HL-60 (cell line): ENCODE measurements at regions not wholly inside any gene's neighbourhood (a gene's known extent, or its start where the extent isn't known, plus 50 kb on each side); places are given as distances from the start of the nearest gene placed in this dataset.
A peak's percentile ranks its signal among the peaks of the same experiment; 100 is the strongest.
"Not testable (repeated sequence)": the region's sequence is repeated elsewhere in the genome, so short reads cannot be mapped to it uniquely, and the experiment has no call there.

Experiments
- DNase-seq, 2 experiments: peaks; one replicate each; pipeline ENCODE4 v3.0.0-alpha.2; 2010 to 2020; ENCODE audit warnings: low read depth in 1 of 2, low spot score in 1 of 2
- H3K27ac ChIP-seq: fragments of 250-450 bp; sonication (Bioruptor Pico); replicated peaks from 2 replicates; pipeline ENCODE4 v1.5.1; 2020; ENCODE audit warnings: mild to moderate bottlenecking, moderate library complexity
- H3K27me3 ChIP-seq: fragments of 250-450 bp; sonication (Bioruptor Pico); 2 replicates; pipeline ENCODE4 v1.5.1; 2021; ENCODE audit warnings: mild to moderate bottlenecking, moderate library complexity; ENCODE audit not compliant: insufficient read depth, poor library complexity, severe bottlenecking
- H3K4me3 ChIP-seq: replicated peaks from 2 replicates; pipeline ENCODE4 v1.5.1; 2011; ENCODE audit warnings: mild to moderate bottlenecking, control low read depth, low read length; ENCODE audit not compliant: insufficient read depth

DNA sequence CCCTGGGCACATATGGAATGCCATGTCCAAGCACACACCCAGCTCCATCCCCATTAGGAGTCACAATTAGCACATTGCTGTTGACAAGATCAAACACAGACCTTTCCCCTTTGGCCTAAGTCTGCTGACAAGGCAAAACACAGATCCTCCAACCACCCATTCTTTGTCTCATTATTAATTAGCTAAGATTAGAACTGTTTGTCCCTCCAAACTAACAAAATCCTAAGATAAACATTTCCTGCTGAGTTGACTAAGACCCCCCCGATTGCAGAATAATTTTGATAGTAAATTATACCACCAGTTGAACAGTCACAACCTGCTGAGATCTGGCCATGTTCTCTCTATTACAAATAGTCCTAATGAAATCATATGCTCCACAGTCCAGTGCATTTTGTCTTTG, 186.7 kb downstream of the SPATA31A1 start:
- H3K4me3 ChIP-seq, H3K27me3 ChIP-seq, DNase-seq, H3K27ac ChIP-seq: not testable (repeated sequence)

DNA sequence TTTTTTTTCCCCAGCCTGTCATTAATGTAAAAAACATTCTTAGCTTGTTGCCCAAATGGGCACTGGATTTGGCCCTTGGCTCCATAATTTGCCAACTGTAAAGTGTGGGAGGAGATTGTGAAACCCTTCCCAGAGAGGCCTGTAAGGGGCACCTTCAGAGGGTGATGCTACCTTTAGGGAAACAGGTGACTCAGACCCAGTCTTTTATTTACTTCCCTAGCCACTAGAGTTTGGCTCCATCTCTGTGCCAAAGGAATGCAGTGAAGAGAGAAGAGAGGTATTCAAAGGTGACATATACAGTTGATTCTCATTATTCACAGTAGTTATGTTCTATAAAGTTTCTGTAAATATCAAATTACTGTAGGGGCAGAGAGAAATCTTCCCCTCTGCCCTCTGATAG, 189.6 kb downstream of the SPATA31A1 start:
- H3K4me3 ChIP-seq, H3K27ac ChIP-seq: not testable (repeated sequence)

DNA sequence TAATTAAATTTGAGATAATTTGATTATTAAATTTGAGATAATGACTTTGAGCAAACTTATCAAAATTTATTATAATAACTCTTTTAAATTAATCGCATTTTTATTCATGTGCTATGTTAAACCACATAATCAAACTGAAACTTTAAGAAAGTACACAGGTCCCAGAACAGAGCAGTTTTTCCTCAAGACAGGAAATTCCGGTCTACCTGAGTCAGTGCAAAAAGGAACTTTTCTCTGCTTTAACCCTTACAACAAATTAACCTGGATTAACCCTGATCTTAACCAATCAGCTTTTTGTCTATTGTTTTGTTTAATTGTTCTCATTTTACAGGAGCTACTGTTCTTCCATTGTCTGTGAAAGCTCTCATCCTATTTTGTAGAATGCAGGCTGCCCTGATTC, 195.1 kb downstream of the SPATA31A1 start:
- H3K27me3 ChIP-seq, H3K4me3 ChIP-seq, H3K27ac ChIP-seq, DNase-seq: not testable (repeated sequence)

More for the DNA sequence above, 189.6 kb downstream of the SPATA31A1 start:
- not testable (repeated sequence) for DNase-seq, H3K27me3 ChIP-seq

DNA sequence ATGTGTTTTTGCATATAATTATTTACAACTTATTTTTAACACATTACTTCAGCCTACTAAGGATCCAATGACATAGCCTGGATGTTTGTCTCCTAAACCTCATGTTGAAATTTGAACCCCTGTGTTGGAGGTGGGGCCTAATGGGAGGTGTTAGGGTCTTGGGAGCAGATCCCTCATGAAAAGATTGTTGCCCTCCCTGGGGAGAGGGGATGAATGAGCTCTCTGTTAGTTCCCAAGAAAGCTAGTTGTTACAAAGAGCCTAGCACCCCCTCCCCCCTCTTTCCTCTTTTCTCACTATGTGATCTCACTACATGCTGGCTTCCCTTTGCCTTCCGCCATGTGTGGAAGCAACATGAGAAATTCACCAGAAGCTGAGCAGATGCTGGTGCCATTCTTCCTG, 196.1 kb downstream of the SPATA31A1 start:
- not testable (repeated sequence) for DNase-seq, H3K27ac ChIP-seq, H3K4me3 ChIP-seq, H3K27me3 ChIP-seq

DNA sequence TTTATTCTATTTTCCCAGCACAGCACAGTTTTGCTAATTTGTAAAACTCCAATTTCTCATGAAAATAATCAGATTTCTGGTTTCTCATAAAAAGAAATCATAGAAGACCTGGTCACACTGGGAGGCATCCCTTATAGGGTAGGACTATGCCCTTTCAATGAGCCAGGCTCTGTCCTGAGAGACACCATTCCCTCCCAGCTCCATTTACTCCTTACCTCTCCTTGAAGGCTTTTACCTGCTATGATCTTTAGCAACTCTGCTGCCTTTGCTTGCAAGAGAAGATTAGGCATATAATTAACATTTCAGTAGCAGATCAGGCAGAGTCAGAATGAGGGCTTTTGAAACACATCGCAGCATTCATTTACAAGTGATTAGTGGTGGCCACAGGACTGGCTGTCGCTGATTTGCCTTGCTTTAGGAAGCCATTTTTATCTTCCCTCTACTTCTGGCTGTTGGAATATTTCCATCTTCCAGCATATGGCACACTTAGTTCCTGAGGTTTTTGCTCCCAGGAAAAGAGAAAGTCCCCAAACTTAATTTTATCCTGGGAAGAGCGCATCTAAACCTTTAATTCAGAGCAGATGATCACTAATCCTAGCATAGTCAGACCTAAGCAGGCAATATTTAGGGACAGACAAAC, 196.9 kb downstream of the SPATA31A1 start:
- DNase-seq, H3K4me3 ChIP-seq, H3K27me3 ChIP-seq, H3K27ac ChIP-seq: not testable (repeated sequence)

DNA sequence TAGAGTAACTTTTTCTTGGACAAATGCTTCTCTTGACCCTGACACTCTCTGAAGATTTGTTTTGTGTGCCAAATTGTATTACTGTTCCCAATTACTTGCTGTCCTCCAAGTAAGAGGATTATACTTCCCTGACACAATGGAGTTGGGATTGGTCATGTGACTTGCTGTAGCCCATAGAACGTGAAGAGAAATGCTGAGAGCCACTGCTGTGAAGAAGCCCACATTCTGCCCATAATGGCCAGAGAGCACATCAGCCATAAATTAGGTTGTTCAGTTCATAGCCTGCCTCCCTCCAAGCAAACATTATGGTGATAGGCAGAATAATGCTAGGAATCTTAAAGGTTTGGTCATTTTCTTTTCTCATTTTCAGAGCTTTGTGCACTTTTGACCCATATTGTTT, 198.9 kb downstream of the SPATA31A1 start:
- not testable (repeated sequence) for H3K27ac ChIP-seq, H3K27me3 ChIP-seq, DNase-seq, H3K4me3 ChIP-seq

DNA sequence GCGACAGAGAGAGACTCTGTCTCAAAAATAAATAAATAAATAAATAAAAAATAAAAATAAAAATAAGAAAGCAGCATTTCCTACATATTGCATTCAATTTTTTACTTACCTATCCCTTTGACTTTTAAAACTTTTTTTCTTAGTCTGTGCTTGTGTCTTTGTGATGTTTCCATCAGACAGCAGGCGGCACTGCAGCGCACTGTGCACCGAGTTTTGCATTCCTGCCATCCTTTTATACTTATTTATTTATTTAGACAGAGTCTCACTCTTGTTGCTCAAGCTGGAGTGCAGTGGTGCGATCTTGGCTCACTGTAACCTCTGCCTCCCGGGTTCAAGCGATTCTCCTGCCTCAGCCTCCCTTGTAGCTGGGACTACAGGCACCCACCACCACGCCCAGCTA, 203.9 kb downstream of the SPATA31A1 start:
- DNase-seq = peak in 1 of 2 experiments; percentile 53
- not testable (repeated sequence) for H3K4me3 ChIP-seq, H3K27me3 ChIP-seq, H3K27ac ChIP-seq

DNA sequence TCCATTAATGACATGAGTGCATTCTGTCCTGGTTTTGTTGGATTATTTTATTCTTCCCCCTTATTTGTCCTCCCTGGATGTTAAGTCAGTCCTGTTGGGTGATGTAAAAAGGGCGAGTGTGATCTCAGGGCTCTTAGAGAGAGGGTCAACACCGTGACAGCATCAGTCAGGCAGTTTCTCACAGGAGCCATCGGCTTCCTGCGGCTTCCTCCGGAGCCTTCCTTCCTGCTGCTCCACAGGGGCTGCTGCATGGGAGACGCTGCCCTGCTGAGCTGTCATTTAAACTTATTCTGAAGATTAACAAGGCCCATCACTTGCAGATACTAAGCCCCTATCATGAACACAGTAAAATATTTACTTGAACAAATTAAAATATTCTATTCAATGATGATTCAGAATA, 211.3 kb downstream of the SPATA31A1 start:
- not testable (repeated sequence) for H3K4me3 ChIP-seq, H3K27me3 ChIP-seq, H3K27ac ChIP-seq, DNase-seq

DNA sequence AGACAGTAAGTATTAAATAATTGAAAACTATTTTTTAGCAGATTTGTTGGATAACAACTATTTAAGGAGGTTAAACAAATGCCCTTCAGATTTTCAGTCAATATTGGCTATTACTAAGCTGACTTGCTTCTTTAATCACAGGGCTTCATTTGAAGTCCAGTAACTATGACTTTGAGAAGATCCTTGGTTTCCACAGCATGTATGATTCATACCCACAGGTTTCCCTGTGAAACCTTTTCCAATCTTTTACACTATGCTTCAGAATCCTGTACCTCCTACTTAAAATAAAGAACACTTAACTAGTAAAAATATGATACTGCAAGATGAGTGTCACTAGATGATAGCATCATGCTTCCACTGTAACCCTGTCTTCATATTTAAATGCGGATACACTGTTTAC, 211.9 kb downstream of the SPATA31A1 start:
- DNase-seq, H3K27ac ChIP-seq, H3K27me3 ChIP-seq, H3K4me3 ChIP-seq: not testable (repeated sequence)

DNA sequence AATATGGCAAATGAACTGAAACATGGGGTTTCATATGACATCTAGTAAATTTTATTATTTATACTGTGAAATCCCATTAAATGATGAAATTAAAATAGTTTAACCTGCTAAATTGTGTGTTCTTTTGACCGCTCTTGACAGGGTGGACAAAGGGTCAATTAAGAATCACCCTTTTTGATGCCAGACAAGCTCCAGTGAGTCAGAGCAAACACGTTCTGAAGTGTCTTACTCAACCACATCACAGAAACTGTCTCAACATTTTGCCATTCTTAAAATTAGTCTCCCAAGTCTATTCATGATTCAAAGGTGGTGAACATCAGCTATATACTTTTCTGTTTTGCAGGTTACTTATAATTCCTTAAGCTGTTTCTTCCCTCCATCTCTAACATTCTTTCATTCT, 213.4 kb downstream of the SPATA31A1 start:
- not testable (repeated sequence) for DNase-seq, H3K4me3 ChIP-seq, H3K27ac ChIP-seq, H3K27me3 ChIP-seq

DNA sequence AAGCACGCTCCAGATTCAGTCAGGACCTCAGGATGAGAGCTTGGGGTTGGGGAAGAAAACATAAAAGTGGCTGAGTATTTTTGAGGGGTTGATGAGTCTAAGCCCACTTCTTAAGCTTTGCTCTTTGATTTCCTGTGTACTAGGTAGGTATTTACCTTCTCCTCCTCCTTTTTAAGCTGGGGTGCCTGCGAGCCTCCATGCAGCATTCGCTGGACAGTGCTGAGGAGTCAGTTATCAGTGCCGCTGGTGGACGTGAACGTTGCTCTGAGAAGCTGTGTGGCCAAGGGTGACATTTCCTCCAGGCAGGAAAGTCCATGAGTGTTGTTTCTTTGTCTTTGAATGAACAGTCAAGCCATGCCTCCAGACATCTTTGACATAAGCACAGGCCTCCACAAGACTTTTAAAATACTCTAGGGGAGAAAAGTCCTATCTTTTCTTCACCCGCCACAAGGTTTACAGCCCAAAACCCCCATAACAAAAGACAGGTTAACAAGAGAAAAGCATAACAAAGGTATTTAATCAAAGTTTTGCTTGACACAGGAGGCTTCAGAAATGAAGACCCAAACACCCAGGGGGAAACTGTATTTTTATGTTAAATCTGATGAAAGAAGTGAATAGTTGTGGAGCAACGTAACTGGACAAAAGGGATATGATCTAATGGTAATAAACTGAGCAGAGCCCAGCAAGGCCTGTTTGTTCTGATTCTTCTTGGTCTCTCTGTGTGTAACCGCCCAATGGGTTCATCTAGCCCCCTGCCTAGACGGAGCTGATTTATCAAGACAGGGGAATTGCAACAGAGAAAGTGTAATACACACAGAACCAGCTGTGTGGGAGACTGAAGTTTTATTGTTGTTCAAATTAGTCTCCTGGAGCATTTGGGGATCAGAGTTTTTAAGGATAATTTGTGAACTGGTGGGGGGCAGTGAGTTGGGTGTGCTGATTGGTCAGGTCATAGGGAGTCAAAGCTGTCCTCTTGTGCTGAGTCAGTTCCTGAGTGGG, 217.9 kb downstream of the SPATA31A1 start:
- H3K27ac ChIP-seq = not testable (repeated sequence)

DNA sequence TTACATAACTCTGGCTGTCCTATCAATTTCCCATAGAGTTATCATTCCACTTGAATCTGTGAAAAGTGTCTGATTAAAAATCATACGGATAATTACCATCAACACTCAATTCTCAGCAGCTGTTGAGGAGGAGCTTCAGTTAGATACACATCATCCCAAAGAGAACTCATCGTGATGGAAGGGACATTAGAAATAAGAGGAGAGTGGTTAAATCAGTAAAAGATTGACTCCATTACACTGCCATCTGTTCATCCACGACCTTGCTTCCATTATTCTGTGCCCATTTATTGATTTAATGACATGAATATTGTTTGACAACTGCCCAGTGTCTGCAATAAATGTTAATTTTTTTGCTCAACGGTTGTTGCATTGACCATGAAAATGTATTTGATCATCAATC, 223.5 kb downstream of the SPATA31A1 start:
- not testable (repeated sequence) for H3K27me3 ChIP-seq, H3K27ac ChIP-seq, DNase-seq, H3K4me3 ChIP-seq

More for the DNA sequence above, 217.9 kb downstream of the SPATA31A1 start:
- not testable (repeated sequence) for H3K27me3 ChIP-seq, DNase-seq, H3K4me3 ChIP-seq

DNA sequence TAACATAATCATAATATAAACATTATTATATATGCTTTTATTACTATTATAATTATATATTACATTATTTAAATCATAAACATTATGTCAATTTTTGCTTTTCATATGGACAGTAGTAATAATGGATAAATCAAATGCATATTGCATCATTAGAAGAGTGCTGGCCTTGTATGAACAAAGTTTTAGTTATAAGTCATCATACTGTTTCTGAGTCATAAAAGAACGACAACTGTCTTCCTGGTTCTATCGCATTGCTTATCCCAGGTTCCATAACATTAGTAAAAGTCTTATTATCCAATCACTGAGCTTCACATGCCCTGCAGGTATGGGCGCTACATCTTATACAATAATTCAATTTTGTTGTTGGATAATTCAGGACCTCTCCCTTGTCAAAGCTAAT, 225.8 kb downstream of the SPATA31A1 start:
- not testable (repeated sequence) for DNase-seq, H3K4me3 ChIP-seq, H3K27me3 ChIP-seq, H3K27ac ChIP-seq

DNA sequence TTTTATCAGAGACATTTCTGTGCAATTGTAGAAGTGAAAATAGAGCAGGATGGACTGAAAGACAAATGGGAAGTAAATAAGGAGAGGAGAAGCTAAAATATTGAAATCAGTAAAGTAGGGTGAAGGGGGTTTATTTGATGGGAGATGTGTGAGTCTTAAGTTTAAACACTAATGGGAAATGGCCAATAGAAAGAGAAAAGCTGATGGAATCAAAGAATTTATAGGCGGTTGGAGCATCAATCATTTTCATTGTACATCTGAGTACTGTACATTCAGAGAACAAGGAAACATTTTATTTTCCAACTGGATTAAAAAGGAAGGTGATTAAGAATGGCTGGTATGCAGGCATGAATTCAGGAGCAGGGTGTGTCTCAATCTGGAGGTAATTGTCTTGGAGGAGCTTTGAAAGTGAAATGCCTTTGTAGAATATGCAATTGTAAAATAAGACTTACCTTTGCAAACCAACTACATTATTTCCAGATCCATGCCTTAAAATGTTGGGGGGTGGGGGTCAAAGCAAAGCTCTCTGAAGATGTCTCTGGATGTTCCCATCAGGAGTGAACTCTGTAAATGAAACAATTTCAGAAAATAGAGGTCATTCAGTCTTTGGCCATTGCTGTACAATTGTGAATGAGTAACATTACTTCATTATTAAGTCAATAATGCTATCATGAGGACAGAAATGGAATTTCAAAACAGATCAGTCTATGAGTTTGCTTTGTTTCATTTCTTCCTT, 227.4 kb downstream of the SPATA31A1 start:
- H3K4me3 ChIP-seq, H3K27ac ChIP-seq, DNase-seq, H3K27me3 ChIP-seq: not testable (repeated sequence)
